ENCODE measurements at regions not wholly inside any gene's neighbourhood (a gene's known extent, or its start where the extent isn't known, plus 50 kb on each side); places are given as distances from the start of the nearest gene placed in this dataset.
"Not testable (repeated sequence)": the region's sequence is repeated elsewhere in the genome, so short reads cannot be mapped to it uniquely, and the experiment has no call there.

GRCh38 chr16:86939609-86940008 is 361.3 kb downstream of the FOXL1 start:
- no peak for DNase-seq (ENCODE audit: low read depth)

GRCh38 chr16:86941731-86942130 is 363.4 kb downstream of the FOXL1 start:
- DNase-seq (ENCODE audit: low read depth) = no peak

- no peak for DNase-seq (ENCODE audit: low read depth)
Observed at GRCh38 chr16:86942151-86943051, 364.1 kb downstream of the FOXL1 start.

DNA sequence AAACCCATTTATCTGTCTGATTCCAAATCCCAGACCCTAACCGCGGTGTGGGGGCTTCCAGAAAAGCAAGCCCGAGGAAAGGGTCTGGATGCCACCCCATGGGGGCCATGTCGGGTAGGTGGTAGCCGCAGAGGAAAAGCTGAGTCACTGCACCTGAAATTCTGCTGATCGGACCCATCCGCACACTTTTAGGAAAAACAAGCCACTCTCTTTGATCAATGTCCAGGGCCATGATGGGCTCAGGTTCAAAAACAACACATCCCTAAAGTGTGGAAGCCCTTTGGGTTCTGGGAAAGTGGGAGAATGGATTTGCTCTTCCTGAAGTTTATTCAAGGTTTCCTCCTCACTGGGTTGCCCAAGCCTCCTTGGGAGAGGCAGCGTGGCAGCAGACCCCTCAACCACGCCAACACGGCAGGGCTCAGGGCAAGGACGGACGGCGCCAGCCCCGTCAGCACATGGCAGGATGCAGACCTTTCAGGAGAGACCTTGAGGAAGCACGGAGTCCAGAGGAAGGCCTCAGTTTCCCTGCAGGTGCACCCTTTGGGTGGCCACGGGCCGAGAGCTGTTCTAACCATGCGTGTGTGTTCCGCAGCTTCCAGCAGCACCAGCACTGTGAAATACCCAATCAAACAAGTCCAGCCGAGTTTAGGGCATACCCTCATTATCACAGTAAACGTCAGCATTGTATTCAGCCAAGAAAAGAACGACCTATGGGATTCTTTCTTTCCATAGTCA is 367.0 kb downstream of the FOXL1 start:
- no peak for DNase-seq (ENCODE audit: low read depth)

- DNase-seq (ENCODE audit: low read depth) = no peak
Observed at GRCh38 chr16:86946396-86946795, 368.0 kb downstream of the FOXL1 start.

DNA sequence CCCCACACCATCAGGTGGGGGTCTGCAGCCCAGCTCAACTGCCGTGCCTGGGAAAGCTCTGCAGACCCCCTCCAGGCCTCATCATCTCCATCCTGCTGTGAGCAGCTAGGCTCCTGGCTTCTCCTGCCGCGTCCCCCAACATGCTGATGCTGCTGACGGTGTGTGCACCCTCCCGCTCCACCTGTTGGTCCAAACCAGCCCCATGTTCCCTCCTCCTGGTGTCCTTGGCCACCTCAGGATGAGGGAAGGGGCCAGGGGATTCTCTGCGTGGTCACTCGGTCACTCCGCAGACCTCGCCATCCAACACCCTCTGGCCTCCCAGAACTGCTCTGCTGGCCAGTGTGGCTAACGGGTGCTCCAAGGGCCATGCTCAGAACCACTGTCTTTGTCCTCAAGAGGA is 368.6 kb downstream of the FOXL1 start:
- DNase-seq (ENCODE audit: low read depth) = no peak

- no peak for DNase-seq (ENCODE audit: low read depth)
Observed at GRCh38 chr16:86948046-86948445, 369.1 kb downstream of the C16orf95 start.

- DNase-seq (ENCODE audit: low read depth) = no peak
Observed at GRCh38 chr16:86949116-86949515, 368.1 kb downstream of the C16orf95 start.

DNA sequence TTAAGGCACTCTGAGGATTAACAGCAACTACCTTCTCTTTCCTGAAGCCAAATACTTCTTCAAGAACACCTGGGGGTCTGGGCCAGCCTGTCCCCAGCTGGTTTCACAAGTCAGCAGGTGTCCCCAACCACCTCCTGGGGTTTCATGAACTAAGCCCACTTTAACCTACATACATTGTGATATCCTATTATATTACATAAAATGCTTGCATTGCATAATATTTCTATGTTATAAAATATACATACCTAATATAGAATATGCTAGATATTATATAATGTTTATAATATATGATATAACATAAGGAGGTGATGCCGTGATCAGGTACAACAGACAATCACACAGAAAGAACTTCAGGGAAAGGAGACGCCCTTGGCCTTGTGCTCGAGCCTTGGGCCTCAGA is 367.6 kb downstream of the C16orf95 start:
- no peak for DNase-seq (ENCODE audit: low read depth)

DNA sequence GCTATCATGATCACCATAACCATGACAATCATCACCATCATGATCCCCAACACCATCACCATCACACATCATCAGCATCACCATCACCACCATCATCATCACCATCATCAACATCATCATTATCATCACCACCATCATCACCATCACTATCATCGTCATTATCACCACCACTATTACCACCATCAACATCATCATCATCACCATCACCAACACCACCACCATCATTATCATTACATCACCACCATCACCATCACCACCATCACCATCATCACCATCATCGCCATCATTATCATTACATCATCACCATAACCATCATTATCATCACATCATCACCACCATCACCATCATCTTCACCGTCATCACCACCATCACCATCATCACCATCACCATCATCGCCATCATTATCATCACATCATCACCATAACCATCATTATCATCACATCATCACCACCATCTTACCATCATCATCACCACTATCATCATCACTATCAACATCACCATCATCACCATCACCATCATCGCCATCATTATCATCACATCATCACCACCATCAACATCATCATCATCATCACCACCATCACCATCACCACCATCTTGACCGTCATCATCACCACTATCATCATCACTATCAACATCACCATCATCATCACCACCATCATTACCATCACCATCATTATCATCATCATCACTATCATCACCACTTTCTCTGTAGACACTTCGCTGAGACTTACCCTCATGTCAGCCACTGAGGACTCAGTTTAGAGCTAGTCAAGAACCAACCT is 366.0 kb downstream of the C16orf95 start:
- no peak for DNase-seq (ENCODE audit: low read depth)

DNA sequence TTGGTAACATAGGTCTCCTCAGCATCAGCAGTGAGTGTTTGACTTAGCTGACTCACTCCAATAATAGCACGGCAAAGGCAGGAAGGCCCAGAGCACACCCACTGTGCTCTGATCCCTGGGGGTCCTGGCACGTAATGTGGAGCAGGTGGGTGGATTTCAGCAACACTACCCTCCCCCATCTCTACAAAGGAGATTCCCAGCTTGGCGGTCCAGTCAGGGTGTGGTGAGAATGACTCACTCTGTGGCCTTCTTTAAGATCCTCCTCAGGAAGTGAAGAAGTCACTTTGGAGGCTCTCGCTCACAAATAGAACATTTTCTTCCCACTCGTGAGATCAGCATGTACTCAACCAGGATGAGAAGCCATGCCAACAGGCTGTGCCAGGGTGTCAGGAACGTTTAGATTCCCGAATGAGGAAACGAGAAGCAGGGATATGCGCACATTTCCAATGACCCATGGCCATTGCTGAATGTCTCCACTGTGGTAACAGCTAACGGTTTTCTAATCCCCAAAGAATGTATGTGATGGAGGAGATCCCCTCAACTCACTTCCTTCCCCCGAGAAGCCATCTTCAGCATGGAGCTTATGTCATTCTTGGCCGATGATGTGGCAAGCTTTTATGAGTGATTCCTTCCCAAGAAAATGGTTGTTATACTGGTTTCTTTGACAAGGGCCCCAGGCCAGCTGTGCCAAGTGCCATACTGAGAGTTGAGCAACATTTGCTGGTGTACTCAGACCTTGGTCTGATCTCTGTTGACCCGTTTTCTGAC is 365.2 kb downstream of the C16orf95 start:
- no peak for DNase-seq (ENCODE audit: low read depth)

GRCh38 chr16:86952769-86953168 is 364.4 kb downstream of the C16orf95 start:
- no peak for DNase-seq (ENCODE audit: low read depth)

GRCh38 chr16:86953631-86954391 is 363.4 kb downstream of the C16orf95 start:
- no peak for DNase-seq (ENCODE audit: low read depth)

GRCh38 chr16:86955136-86955855 is 361.9 kb downstream of the C16orf95 start:
- no peak for DNase-seq (ENCODE audit: low read depth)

- no peak for DNase-seq (ENCODE audit: low read depth)
Observed at GRCh38 chr16:86956437-86956836, 360.8 kb downstream of the C16orf95 start.

- DNase-seq (ENCODE audit: low read depth) = not testable (repeated sequence)
Observed at GRCh38 chr16:86957662-86958198, 359.5 kb downstream of the C16orf95 start.

GRCh38 chr16:86958423-86958822 is 358.8 kb downstream of the C16orf95 start:
- no peak for DNase-seq (ENCODE audit: low read depth)

- no peak for DNase-seq (ENCODE audit: low read depth)
Observed at GRCh38 chr16:86959091-86959651, 358.0 kb downstream of the C16orf95 start.

DNA sequence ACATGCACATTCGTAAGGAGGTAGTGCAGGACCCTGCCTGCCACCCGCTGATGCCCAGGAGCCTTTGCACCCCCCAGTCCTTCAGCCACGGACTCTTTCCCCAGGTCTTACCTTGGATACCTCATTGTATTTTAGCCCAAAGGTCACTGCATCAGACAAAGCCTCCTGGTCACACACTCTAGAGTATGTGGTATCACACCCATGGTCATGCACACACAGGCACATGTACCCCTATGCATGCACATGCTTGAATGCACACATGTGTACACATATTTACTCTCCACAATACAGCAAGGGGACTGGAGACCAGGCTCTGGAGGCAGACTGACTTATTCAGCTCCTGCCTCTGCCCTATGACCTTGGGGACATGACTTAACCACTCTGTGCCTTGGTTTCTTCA is 357.5 kb downstream of the C16orf95 start:
- no peak for DNase-seq (ENCODE audit: low read depth)

GRCh38 chr16:86960266-86960665 is 356.9 kb downstream of the C16orf95 start:
- no peak for DNase-seq (ENCODE audit: low read depth)
